ENCODE measurements at regions not wholly inside any gene's neighbourhood (a gene's known extent, or its start where the extent isn't known, plus 50 kb on each side); places are given as distances from the start of the nearest gene placed in this dataset.

GRCh38 chr2:7468955-7469354 lies 551.7 kb downstream of the RNF144A start:
- no peak for DNase-seq (ENCODE audit: low spot score)

GRCh38 chr2:7471185-7471584 lies 554.0 kb downstream of the RNF144A start:
- no peak for DNase-seq (ENCODE audit: low spot score)

- DNase-seq (ENCODE audit: low spot score), result no peak
These were observed 555.3 kb downstream of the RNF144A start for GRCh38 chr2:7472465-7472864.

GRCh38 chr2:7473135-7473771 lies 556.0 kb downstream of the RNF144A start:
- no peak for DNase-seq (ENCODE audit: low spot score)

- no peak for DNase-seq (ENCODE audit: low spot score)
These were observed 559.2 kb downstream of the RNF144A start for GRCh38 chr2:7476371-7476770.

- no peak for DNase-seq (ENCODE audit: low spot score)
These were observed 562.4 kb downstream of the RNF144A start for GRCh38 chr2:7479603-7480002.

GRCh38 chr2:7480431-7480830 lies 563.2 kb downstream of the RNF144A start:
- DNase-seq (ENCODE audit: low spot score), result no peak

- no peak for DNase-seq (ENCODE audit: low spot score)
These were observed 573.5 kb downstream of the RNF144A start for GRCh38 chr2:7490672-7491071.

GRCh38 chr2:7492719-7493118 lies 575.5 kb downstream of the RNF144A start:
- DNase-seq (ENCODE audit: low spot score), result no peak

GRCh38 chr2:7497178-7497577 lies 580.0 kb downstream of the RNF144A start:
- no peak for DNase-seq (ENCODE audit: low spot score)

- DNase-seq (ENCODE audit: low spot score), result no peak
These were observed 581.8 kb downstream of the RNF144A start for GRCh38 chr2:7499018-7499417.

- no peak for DNase-seq (ENCODE audit: low spot score)
These were observed 585.1 kb downstream of the RNF144A start for GRCh38 chr2:7502336-7502735.

- no peak for DNase-seq (ENCODE audit: low spot score)
These were observed 591.2 kb downstream of the RNF144A start for GRCh38 chr2:7508296-7508943.

GRCh38 chr2:7510353-7510752 lies 593.1 kb downstream of the RNF144A start:
- DNase-seq (ENCODE audit: low spot score), result no peak

GRCh38 chr2:7513834-7514233 lies 596.6 kb downstream of the RNF144A start:
- DNase-seq (ENCODE audit: low spot score), result no peak

- no peak for DNase-seq (ENCODE audit: low spot score)
These were observed 598.1 kb downstream of the RNF144A start for GRCh38 chr2:7515327-7515726.

GRCh38 chr2:7516484-7517063 lies 599.4 kb downstream of the RNF144A start:
- DNase-seq (ENCODE audit: low spot score), result no peak

- no peak for DNase-seq (ENCODE audit: low spot score)
These were observed 599.9 kb downstream of the RNF144A start for GRCh38 chr2:7517088-7517487.

GRCh38 chr2:7517851-7518250 lies 600.6 kb downstream of the RNF144A start:
- no peak for DNase-seq (ENCODE audit: low spot score)

GRCh38 chr2:7523481-7524120 lies 606.4 kb downstream of the RNF144A start:
- DNase-seq (ENCODE audit: low spot score), result no peak

- DNase-seq (ENCODE audit: low spot score), result no peak
These were observed 607.0 kb downstream of the RNF144A start for GRCh38 chr2:7524195-7524594.

- no peak for DNase-seq (ENCODE audit: low spot score)
These were observed 608.5 kb downstream of the RNF144A start for GRCh38 chr2:7525746-7526145.

GRCh38 chr2:7527165-7527722 lies 610.0 kb downstream of the RNF144A start:
- DNase-seq (ENCODE audit: low spot score), result no peak
